A204.1 (cell line): ENCODE measurements at regions not wholly inside any gene's neighbourhood (a gene's known extent, or its start where the extent isn't known, plus 50 kb on each side); places are given as distances from the start of the nearest gene placed in this dataset.
"Not testable (repeated sequence)": the region's sequence is repeated elsewhere in the genome, so short reads cannot be mapped to it uniquely, and the experiment has no call there.

Experiments used
- FAIRE-seq: peaks from 2 replicates; lab custom pipeline; 2012; peaks lifted over from hg19 to GRCh38; lab: Jason Lieb, UNC

DNA sequence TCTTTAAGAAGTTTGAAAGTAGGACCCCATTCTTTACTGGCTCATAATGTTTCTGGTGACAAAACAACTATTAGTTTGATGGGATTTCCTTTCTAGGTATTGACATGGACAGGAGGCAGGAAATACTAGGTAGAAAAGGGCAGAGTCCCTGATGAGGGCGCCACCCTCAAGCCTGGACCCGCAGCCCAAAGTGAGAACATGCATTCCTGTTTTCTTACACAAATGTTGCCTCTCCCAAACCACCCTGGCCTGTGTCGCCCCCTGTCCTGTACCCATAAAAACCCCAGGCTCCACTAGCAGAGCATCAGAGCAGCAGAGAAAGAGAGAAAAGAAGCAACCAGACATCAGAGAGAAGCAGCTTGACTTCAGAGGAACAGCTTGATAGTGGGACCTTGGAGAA is 1055.2 kb upstream of the POT1 start:
- no peak for FAIRE-seq

DNA sequence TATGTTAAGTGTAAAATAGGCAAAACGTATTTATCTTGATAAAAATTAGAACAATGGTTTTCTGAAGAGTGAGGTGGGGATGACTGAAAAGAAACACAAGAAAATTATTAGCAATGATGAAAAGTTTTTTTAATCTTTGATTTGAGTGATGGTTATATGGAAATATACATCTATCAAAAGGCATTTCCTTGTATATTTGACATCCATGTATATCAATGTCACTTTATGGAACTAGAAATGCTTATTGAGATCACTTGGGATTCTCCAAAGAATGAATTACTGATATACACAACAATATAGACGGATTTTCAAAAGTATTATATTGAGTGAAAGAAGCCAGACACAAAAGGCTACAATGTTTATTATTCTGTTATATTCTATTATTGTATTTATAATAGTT is 1042.0 kb upstream of the POT1 start:
- no peak for FAIRE-seq

DNA sequence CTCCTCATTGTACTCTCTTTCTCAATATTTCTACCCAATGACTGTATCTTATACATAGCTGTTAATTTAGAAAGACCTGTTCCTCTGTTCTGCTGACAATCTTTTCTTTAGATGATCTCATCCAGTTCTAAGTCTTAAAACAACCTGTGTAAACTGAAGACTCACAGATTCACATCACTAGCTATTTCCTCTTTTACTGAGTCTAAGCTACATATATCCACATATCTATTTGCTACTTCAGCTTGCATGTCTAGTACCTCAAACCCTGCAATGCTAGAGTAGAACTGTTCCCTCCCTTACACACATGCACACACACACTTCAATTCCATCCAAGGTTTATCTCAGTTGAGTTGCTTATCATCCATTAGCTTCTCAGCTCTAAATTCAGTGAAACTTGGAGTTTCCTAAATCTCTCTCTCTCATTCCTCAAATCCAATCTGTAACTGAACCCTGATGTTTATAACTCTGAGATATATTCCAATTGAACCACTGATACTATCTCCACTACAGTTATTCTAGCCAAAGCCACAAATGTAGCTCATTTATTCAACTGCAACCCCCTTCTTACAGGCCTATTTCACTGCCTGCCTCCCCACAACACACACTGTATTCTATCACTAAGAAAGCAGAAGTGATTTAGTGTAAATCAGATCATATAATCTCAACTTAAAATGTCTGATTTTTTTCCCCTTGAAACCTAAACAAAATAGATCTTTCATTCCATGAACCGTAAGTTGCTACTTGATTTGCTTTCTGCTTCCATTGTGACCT is 1036.8 kb upstream of the POT1 start:
- FAIRE-seq: no peak

DNA sequence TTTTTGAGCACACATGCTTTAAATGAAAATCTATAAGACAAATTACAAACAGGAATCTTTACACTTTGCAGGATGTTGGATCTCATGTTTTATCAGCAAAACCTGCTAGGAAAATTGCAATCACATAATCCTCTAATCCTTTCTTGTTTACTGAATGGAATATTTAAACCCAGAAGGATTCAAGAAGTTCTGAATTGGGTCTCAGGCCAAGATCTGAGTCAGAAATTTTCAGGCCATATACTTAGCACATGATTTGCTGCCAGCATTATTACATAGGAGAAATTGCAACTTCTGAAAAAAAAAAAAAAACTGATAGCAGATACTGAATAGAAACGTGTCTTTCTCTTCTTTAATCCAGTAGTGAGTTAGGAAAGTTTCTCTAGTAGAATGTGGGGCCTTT is 1005.3 kb upstream of the POT1 start:
- no peak for FAIRE-seq

DNA sequence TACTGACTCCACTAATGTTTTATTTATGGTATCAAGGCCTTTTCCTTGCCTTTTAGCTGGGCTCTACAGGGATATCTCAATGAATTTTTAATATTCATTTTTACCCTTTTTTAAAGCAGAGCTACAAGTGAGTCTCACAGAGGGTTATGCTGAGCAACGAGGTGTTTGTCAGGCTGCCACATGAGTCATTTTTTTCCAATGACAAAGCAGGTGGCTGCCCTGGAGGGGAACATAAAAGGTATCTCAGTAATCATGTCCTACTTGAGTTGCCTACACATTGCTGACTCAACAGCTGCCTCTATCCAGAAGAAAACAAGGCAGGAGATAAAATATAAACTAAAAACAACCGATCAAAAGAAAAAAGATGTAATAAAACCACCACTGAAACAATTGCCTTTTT is 1004.9 kb upstream of the POT1 start:
- FAIRE-seq: no peak

DNA sequence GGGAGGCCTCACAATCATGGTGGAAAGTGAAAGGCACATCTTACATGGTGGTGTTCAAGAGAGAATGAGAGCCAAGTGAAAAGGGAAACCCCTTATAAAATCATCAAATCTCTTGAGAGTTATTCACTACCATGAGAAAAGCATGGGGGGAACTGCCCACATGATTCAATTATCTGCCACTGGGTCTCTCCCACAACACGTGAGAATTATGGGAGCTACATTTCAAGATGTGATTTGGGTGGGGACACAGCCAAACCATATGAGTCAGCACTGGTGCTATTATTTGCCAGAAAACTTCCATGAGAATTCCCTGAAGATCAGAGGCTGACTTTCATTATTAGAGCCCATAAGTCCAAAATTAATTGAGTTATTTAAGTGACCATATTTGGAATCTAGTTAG is 1001.2 kb upstream of the POT1 start:
- FAIRE-seq: no peak

DNA sequence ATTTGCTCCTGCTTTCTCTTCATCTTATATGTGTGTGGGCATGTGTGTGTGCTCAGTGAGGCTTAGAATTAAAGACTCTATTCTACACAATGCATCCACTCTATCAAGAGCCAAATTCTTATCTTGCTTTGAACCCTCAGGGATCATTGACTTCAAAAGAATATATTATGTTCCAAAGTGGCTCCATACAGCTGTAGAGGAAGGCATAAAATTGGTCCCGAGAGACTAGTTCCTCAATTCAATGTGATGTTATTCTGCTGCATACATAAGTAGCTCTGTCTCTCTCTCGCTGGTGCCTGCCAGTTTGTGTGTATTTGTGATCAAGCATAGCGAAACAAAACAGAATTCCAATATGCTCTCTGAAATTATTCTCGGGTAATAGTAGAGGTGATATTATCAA is 997.9 kb upstream of the POT1 start:
- FAIRE-seq: no peak

DNA sequence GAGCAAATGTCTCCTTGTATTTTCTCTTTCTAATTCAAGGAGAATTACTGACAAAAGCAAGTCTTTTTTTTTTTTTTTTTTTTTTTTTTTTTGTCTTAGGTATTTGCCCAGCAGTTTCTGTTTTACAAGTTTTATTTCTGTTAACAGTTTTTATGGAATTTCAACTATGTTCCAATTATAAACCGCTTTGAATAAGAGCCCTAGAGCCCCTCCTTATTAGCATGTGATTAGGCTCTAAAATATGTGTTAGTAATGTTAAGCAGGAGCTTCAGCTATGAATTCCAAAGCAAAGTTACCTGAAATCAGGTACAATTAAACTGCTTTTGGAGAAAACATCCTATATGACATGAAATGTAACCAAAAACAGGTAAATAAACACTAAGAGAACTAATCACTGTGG is 997.0 kb upstream of the POT1 start:
- no peak for FAIRE-seq

DNA sequence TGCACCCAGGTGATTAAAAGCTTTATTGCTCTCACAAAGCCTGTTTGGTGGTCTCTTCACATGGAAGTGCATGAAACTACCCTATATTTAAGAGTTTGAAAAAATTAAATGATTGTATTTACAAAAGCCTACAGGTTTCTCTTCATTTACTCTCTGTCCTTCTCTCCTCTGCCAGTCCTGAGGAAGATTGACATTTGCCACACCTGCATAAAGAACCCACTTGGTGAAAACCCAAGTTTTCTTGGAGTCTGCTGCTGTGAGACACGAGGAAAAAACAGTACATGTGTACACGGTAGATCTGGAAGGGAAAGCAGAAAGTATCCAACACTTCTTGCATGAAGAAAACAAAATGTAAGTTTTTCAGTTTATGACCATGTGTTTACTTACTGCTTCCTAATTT is 994.4 kb upstream of the POT1 start:
- no peak for FAIRE-seq

DNA sequence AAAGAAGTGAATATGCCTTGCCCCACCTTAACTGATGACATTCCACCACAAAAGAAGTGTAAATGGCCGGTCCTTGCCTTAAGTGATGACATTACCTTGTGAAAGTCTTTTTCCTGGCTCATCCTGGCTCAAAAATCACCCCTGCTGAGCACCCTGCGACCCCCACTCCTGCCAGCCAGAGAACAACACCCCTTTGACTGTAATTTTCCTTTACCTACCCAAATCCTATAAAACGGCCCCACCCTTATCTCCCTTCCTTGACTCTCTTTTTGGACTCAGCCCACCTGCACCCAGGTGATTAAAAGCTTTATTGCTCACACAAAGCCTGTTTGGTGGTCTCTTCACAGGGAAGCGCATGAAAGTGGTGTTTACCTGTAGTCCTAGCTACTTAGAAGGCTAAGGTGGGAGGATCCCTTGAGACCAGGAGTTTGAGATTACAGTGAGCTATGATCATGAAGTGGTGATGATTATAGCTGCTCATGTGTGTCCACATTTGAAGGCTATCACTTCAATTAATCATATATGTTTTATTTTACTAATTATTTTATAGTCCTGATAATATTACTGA is 985.8 kb upstream of the POT1 start:
- not testable (repeated sequence) for FAIRE-seq

DNA sequence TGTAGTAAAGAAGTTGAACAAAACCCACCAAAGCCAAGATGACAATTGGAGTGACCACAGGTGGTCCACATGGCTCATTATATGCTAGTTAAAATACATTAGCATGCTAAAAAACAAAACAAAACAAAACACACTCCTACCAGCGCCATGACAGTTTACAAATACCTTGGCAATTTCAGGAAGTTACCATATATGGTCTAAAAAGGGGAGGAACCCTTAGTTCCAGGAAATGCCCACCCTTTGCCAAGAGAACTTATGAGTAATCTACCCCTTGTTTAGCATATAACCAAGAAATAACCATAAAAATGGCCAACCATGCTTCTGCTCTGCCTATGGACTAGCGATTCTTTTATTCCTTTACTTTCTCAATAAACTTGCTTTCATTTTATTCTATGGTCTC is 979.1 kb upstream of the POT1 start:
- FAIRE-seq: no peak

DNA sequence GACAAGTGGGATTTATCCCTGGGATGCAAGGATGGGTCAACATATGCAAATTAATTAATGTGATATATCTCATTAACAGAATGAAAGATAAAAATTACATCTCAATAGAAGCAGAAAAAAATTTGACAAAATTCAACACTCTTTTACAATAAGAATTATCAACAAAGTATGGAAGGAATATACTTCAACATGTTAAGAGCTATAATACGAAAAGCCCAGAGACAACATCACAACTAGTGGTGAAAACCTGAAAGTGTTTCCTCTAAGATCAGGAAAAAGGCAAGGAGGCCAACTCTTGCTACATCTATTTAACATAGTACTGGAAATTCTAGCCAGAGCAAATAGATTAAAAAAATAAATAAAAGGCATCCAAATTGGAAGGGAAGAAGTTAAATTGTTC is 970.0 kb upstream of the POT1 start:
- FAIRE-seq: no peak

DNA sequence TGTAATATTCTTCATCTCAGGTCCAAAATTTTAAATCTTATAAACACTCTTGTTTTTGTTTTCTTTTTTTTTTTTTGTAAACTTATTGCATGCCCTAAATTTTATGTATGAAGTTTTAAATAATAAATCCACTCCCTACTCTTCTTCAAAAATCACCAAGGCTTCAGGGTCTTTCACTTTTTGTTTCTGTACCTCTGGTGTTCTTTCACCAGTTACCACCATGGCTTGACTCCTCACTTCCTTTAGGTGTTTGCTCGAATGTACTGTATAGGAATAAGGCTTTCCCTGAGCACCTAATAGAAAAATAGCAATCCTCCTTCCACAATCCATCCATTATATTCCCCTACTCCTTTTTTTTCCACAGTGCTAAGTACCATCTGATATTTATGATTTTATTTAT is 962.8 kb upstream of the POT1 start:
- FAIRE-seq: no peak

DNA sequence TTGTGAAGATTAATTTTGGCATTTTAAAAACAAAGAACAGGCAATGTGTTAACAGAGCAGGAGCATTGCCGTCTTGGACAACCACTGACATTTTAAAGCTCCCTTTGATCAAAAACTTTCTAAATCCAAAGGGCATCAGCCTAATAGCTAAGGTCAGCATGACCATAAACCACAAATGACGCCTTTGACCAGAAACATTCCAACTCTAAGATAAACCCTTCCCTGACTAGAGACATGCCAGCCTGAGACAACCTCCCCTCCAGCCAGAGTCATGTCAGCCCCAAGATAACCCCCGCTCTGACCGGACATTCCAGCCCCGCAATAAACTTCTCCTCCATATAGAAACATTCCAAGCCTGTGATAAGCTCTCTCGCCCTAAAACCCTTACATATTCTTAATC is 949.4 kb upstream of the POT1 start:
- FAIRE-seq: no peak

DNA sequence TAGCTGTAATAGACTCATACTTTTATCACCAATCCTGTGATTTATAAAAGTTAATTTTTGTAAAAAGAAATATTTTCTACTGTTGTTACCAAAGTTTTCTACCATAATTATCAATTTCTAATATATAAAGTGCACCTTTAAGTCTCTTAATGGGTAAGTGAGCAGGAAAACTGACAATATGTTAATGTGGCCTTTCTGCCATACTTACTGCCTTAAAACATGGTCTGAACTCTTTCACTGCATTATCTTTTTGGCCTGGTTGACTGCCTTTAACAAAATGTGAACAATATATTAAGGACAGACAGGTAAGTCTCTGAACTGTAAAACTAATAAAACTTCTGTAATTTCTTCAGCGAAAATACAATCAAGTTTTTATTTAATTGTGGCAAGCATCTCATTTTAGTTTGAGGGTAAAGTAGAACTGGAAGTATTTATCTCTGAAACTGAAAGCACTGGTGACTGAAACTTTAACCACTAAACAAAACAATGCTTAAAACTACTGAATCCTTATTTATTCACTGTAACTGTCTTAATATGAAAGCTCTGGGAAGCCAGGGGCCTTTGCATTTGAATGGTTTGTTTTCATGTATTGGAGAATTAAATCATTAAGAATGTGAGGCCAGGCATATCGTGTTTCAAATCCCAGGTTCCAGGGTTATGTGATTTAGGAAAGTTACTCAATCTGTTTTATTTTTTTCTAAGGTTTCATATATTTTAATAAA is 948.8 kb upstream of the POT1 start:
- FAIRE-seq: no peak

DNA sequence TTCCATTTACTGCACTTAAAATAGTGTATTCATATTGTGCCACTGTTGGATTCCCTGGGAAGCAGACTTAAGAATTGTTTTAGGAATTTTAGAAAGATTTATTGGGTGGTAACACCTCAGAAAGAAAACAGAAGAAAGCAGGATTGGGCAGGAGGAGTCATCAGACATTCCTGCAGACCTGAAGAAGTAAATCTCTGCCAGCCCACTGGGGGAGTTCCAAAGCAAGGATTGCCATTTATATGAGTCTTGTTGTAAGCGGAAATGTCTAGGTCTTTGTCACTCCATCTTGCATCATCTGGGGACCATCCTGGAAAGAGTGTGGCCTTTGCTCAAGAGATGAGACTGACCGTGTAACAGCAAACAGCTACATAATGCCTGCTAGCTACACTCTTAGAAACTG is 947.6 kb upstream of the POT1 start:
- no peak for FAIRE-seq

DNA sequence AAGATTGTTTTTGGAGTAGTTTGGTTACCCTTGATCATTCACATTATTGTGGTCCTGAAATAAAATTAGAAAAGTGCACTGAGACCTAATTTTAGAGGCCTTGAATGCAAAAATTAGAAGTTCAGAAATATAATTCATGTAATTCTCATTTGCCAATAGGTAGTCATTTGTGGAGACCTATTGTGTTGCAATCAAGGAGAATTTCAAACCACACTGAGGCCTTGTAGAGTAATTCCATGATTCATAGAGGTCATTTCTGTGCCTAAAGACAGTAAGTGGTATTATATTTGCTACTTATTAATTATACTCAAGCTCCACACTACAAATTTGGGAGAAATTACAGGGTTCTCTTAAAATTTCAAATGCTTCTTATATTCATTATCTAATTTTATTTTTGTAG is 946.8 kb upstream of the POT1 start:
- FAIRE-seq: no peak

DNA sequence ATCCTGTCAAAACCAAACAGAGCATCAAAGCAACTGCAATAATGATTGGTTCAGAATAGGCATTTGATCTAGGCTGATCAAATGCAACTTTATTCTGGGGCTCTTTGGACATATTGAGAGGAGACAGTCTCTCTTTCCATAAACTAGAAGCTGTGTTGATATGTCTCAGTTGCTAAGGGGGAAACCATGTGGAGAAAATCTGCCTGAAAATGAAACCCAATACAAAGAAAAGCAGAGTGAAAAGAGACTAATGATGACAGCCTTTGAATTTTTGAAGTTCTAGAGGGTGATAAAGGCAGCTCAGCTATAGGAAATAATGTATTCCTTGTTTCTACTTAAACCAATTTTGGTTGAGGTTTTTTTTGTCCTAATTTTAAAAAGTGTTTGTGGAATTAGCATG is 941.8 kb upstream of the POT1 start:
- FAIRE-seq: no peak

DNA sequence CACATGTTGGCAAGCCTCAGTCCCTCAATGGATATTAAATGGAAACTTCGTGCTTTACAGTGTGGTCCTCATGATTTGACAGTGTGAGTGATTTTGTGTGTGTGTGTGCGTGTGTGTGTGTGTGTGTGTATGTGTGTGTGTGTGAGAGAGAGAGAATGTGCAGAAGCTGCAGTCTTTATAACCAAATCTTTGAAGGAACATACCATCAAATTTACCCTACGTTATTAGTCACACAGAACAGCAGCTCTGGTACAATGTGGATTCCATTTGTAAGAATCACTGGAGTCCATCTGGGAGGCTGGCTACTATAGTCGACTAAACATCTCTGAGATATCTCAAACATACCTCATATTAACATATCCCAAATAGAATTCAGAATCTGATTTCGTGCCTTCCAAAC is 928.0 kb upstream of the POT1 start:
- no peak for FAIRE-seq

DNA sequence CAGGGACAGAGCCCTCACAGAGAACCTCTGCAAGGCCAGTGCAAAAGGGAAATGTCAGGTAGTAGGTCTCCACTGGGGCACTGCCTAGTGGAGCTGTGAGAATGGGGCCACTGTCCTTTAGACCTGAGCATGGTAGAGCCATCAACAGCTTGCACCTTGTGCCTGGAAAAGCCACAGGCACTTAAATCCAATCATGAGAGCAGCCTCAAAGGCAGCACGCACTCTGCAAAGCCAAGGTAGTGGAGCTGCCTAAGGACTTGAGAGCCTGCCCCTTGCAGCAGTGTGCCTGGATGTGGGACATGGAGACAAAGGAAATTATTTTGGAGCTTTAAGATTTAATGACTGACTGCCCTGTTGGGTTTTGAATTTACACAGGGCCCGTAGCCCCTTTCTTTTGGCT is 918.5 kb upstream of the POT1 start:
- FAIRE-seq: no peak

DNA sequence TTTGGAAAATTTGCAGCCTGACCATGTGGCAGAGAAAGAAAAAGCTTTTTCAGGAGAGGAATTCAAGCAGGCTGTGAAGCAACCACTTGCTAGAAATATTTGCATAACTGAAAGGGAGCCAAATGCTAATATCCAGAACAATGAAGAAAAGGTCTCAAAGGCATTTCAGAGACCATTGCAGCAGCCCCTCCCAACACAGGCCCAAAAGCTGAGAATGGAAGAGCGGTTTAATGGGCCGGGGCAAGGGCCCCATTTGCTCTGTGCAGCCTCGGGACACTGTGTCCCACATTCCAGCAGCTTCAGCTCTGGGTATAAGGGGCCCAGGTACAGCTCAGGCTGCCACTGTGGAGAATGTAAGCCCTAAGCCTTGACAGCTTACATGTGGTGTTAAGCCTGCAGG is 918.1 kb upstream of the POT1 start:
- no peak for FAIRE-seq

DNA sequence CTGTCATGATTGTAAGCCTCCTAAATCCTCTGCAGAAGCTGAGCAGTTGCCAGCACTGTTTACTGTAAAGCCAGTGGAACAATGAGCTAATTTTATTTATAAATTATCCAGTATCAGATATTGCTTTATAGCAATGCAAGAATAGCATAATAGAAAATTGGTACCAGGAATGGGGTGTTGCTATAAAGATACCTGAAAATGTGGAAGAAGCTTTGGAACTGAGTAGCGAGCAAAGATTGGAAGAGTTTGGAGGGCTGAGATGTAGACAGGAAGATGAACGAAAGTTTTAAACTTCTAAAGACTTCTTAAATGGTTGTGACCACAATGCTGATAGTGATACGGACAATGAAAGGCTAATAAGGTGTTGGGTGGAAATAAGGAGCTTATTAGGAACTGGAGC is 917.4 kb upstream of the POT1 start:
- FAIRE-seq: no peak

DNA sequence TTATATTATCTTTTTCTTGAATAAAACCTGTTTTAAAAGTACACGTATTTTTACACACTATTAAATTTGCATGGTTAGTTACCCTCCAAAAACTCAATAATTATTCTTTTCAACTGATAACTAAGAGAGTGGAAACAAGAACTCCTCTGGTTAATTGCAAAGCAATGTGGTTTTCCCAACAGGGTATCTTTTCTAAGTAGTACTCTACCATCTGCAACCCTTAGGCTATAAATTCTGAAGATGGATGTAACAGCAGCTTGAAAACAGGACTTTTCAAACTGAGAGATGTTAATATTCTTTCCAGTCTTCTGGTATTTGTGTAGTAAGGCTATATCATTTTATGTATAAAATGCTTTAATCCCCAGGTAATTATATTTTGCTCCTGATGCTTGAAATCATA is 916.1 kb upstream of the POT1 start:
- no peak for FAIRE-seq

DNA sequence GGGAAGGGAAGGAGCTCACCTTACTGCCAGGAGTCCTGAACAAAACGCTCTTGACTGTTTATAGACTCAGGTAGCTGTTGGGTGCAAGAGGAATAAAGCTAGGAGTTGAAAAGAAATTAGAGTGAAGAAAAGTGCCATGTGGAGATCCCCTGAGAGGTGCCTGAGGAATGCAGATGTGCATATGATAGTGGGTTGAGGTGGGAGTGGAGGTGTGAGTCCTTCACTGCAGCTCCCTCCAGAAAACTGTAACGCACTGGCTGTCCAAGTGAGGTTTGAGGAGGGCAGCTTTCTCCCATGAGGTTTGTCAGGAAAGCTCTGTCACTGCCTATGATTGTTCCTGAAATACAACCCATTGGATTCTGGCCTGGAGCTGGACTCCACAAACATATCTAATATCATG is 904.8 kb upstream of the POT1 start:
- FAIRE-seq: no peak
